ENCODE measurements at regions not wholly inside any gene's neighbourhood (a gene's known extent, or its start where the extent isn't known, plus 50 kb on each side); places are given as distances from the start of the nearest gene placed in this dataset.

DNA sequence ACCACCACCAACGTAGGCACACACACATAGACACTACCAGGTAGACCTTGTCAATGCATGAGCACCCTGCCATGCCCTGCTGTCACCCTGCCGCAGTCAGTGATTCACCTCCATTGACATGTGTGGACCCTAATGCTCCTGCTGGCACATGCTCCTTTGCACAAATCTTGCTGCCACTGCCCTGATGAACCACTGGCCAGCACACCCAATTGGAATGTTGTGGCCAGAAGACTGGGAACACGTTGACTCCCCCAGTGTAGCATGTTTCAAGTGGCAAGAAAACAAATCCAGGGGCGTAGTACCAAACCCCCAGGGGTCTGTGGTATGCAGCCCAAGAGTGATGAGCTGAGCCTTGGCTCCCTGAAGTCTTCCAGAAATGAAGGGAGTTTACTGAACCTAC, 486.4 kb upstream of the KIF2B start:
- no peak overlapping the region for H3K27ac Mint-ChIP-seq
- H3K36me3 Mint-ChIP-seq (ENCODE audit: low read depth): peaks cover 33% of the 10 kb centered on the region; the same call in 2 of the 3 replicates
- DNase-seq (ENCODE audit: low spot score): no peak
- H3K27ac ChIP-seq (ENCODE audit: low read depth): no peak overlapping the region
- no peaks in the 10 kb centered on the region for H3K4me1 Mint-ChIP-seq
- H3K79me2 ChIP-seq (replicated peaks; ENCODE audit: insufficient read depth): no peaks in the 10 kb centered on the region
- TF ChIP-seq ZNF331 (CRISPR knock-in tag; IDR thresholded peaks at IDR 0.05; ENCODE audit: low read depth) (no peak), POLR2AphosphoS5 (IDR thresholded peaks at IDR 0.05; ENCODE audit: low read depth) (no peak), NANOG (IDR thresholded peaks at IDR 0.05; ENCODE audit: borderline replicate concordance) (no peak), JUNB (IDR thresholded peaks at IDR 0.05; ENCODE audit: unreplicated experiment) (no peak), EZH2 (IDR thresholded peaks at IDR 0.05; ENCODE audit: low read depth, unreplicated experiment) (no peak), ETS1 (IDR thresholded peaks at IDR 0.05) (no peak), EZH2phosphoT487 (IDR thresholded peaks at IDR 0.05; ENCODE audit: unreplicated experiment) (no peak), REST (IDR thresholded peaks at IDR 0.05; ENCODE audit: unreplicated experiment) (no peak), STAT1 (IDR thresholded peaks at IDR 0.05; ENCODE audit: unreplicated experiment) (no peak), ZNF114 (CRISPR knock-in tag; IDR thresholded peaks at IDR 0.05) (no peak), CREB1 (CRISPR knock-in tag; IDR thresholded peaks at IDR 0.05; ENCODE audit: low read depth) (no peak)
- TF ChIP-seq, protein P1, sequence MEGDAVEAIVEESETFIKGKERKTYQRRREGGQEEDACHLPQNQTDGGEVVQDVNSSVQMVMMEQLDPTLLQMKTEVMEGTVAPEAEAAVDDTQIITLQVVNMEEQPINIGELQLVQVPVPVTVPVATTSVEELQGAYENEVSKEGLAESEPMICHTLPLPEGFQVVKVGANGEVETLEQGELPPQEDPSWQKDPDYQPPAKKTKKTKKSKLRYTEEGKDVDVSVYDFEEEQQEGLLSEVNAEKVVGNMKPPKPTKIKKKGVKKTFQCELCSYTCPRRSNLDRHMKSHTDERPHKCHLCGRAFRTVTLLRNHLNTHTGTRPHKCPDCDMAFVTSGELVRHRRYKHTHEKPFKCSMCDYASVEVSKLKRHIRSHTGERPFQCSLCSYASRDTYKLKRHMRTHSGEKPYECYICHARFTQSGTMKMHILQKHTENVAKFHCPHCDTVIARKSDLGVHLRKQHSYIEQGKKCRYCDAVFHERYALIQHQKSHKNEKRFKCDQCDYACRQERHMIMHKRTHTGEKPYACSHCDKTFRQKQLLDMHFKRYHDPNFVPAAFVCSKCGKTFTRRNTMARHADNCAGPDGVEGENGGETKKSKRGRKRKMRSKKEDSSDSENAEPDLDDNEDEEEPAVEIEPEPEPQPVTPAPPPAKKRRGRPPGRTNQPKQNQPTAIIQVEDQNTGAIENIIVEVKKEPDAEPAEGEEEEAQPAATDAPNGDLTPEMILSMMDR (conservative IDR thresholded peaks at IDR 0.05; ENCODE audit: low read depth in 2 of 2): no peak
- TF ChIP-seq, protein P2, sequence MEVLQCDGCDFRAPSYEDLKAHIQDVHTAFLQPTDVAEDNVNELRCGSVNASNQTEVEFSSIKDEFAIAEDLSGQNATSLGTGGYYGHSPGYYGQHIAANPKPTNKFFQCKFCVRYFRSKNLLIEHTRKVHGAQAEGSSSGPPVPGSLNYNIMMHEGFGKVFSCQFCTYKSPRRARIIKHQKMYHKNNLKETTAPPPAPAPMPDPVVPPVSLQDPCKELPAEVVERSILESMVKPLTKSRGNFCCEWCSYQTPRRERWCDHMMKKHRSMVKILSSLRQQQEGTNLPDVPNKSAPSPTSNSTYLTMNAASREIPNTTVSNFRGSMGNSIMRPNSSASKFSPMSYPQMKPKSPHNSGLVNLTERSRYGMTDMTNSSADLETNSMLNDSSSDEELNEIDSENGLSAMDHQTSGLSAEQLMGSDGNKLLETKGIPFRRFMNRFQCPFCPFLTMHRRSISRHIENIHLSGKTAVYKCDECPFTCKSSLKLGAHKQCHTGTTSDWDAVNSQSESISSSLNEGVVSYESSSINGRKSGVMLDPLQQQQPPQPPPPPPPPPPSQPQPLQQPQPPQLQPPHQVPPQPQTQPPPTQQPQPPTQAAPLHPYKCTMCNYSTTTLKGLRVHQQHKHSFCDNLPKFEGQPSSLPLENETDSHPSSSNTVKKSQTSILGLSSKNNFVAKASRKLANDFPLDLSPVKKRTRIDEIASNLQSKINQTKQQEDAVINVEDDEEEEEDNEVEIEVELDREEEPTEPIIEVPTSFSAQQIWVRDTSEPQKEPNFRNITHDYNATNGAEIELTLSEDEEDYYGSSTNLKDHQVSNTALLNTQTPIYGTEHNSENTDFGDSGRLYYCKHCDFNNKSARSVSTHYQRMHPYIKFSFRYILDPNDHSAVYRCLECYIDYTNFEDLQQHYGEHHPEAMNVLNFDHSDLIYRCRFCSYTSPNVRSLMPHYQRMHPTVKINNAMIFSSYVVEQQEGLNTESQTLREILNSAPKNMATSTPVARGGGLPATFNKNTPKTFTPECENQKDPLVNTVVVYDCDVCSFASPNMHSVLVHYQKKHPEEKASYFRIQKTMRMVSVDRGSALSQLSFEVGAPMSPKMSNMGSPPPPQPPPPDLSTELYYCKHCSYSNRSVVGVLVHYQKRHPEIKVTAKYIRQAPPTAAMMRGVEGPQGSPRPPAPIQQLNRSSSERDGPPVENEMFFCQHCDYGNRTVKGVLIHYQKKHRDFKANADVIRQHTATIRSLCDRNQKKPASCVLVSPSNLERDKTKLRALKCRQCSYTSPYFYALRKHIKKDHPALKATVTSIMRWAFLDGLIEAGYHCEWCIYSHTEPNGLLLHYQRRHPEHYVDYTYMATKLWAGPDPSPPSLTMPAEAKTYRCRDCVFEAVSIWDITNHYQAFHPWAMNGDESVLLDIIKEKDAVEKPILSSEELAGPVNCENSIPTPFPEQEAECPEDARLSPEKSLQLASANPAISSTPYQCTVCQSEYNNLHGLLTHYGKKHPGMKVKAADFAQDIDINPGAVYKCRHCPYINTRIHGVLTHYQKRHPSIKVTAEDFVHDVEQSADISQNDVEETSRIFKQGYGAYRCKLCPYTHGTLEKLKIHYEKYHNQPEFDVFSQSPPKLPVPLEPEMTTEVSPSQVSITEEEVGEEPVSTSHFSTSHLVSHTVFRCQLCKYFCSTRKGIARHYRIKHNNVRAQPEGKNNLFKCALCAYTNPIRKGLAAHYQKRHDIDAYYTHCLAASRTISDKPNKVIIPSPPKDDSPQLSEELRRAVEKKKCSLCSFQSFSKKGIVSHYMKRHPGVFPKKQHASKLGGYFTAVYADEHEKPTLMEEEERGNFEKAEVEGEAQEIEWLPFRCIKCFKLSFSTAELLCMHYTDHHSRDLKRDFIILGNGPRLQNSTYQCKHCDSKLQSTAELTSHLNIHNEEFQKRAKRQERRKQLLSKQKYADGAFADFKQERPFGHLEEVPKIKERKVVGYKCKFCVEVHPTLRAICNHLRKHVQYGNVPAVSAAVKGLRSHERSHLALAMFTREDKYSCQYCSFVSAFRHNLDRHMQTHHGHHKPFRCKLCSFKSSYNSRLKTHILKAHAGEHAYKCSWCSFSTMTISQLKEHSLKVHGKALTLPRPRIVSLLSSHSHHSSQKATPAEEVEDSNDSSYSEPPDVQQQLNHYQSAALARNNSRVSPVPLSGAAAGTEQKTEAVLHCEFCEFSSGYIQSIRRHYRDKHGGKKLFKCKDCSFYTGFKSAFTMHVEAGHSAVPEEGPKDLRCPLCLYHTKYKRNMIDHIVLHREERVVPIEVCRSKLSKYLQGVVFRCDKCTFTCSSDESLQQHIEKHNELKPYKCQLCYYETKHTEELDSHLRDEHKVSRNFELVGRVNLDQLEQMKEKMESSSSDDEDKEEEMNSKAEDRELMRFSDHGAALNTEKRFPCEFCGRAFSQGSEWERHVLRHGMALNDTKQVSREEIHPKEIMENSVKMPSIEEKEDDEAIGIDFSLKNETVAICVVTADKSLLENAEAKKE (CRISPR knock-in tag; IDR thresholded peaks at IDR 0.05): no peak
- peaks cover 29% of the 10 kb centered on the region for H3K9me3 Mint-ChIP-seq
- H2AFZ ChIP-seq: no peak overlapping the region
- H3K27me3 Mint-ChIP-seq (ENCODE audit: insufficient read depth, low read depth, poor library complexity): no peaks in the 10 kb centered on the region
- no peak overlapping the region for H3K4me3 ChIP-seq
- H3K9me2 ChIP-seq (ENCODE audit: insufficient read depth): peaks cover 10% of the 10 kb centered on the region; the same call in 1 of the 2 replicates
- H4K20me1 ChIP-seq (replicated peaks; ENCODE audit: insufficient read depth): no peaks in the 10 kb centered on the region
- H3K27me3 ChIP-seq (ENCODE audit: insufficient read depth): no peaks in the 10 kb centered on the region
- no peaks in the 10 kb centered on the region for H3F3A ChIP-seq (replicated peaks; ENCODE audit: low read depth)
- no peaks in the 10 kb centered on the region for H3K36me3 ChIP-seq (ENCODE audit: insufficient read depth)
- H3K4me1 ChIP-seq (ENCODE audit: insufficient read depth): no peaks in the 10 kb centered on the region
- H3K4me3 Mint-ChIP-seq: no peak overlapping the region
- H3K4me2 ChIP-seq: no peak overlapping the region
- no peak for ATAC-seq

Measured in GM23338 (cell line).